SK-N-SH (cell line): ENCODE measurements at regions not wholly inside any gene's neighbourhood (a gene's known extent, or its start where the extent isn't known, plus 50 kb on each side); places are given as distances from the start of the nearest gene placed in this dataset.

Experiments used
- CTCF ChIA-PET: fragments of 300-600, 350-600 bp; formaldehyde crosslinking; extraction: SDS; loops from one replicate; lab custom pipeline; 2021; lab: Yijun Ruan, JAX
- POLR2A ChIA-PET: fragments of 350-600 bp; sonication (Branson Sonifier 250); formaldehyde crosslinking; extraction: SDS; loops from one replicate; lab custom pipeline; 2020; ENCODE audit warnings: antibody characterized with exemption, inconsistent platforms; lab: Yijun Ruan, JAX
- DNase-seq: peaks from one replicate; pipeline ENCODE4 v3.0.0; 2012
- H2AFZ ChIP-seq: fragments of 200-600 bp; sonication (generic); 2 replicates; pipeline ENCODE4 v1.8.1; 2016; ENCODE audit warnings: antibody characterized with exemption, mild to moderate bottlenecking, low read depth
- H3F3A ChIP-seq: fragments of 200-600 bp; sonication (generic); replicated peaks from 2 replicates; pipeline ENCODE3; 2016; ENCODE audit warnings: antibody characterized with exemption, mild to moderate bottlenecking; ENCODE audit not compliant: insufficient read depth
- H3K27ac ChIP-seq, 2 experiments: fragments of 200-500 bp in 1 of 2; fragments of 200-600 bp in 1 of 2; sonication (Bioruptor generic) in 1 of 2; sonication (generic), shearing (Covaris generic) in 1 of 2; 2 replicates each; pipeline versions ENCODE4 v1.5.1 to v1.6.1; 2014 to 2016; ENCODE audit warnings: low read depth in 2 of 2, inconsistent platforms in 1 of 2, low read length in 1 of 2, mild to moderate bottlenecking in 1 of 2, mixed read lengths in 1 of 2
- H3K27me3 ChIP-seq: fragments of 200-600 bp; sonication (generic), shearing (Covaris generic); 2 replicates; pipeline ENCODE4 v1.6.1; 2016; ENCODE audit warnings: mixed run types; ENCODE audit not compliant: insufficient read depth
- H3K36me3 ChIP-seq, 2 experiments: fragments of 200-500 bp in 1 of 2; fragments of 200-600 bp in 1 of 2; sonication (Bioruptor generic) in 1 of 2; sonication (generic) in 1 of 2; replicated peaks in 1 of 2; 2 replicates each; pipeline versions ENCODE3 to v1.5.1; 2014 to 2016; ENCODE audit warnings: low read length in 1 of 2, mild to moderate bottlenecking in 1 of 2; ENCODE audit not compliant: insufficient read depth in 2 of 2, control insufficient read depth in 1 of 2
- H3K4me1 ChIP-seq, 2 experiments: fragments of 200-500 bp in 1 of 2; fragments of 200-600 bp in 1 of 2; sonication (Bioruptor generic) in 1 of 2; sonication (generic), shearing (Covaris generic) in 1 of 2; 2 replicates each; pipeline versions ENCODE4 v1.5.1 to v1.6.1; 2014 to 2016; ENCODE audit warnings: low read depth in 1 of 2, low read length in 1 of 2, mixed run types in 1 of 2; ENCODE audit not compliant: insufficient read depth in 2 of 2, control insufficient read depth in 1 of 2
- H3K4me2 ChIP-seq: fragments of 200-600 bp; sonication (generic), shearing (Covaris generic); 2 replicates; pipeline ENCODE4 v1.6.1; 2017; ENCODE audit warnings: mixed run types
- H3K4me3 ChIP-seq, 2 experiments: fragments of 200-500 bp in 1 of 2; fragments of 200-600 bp in 1 of 2; sonication (Bioruptor generic) in 1 of 2; sonication (generic), shearing (Covaris generic) in 1 of 2; 2 replicates each; pipeline versions ENCODE4 v1.5.1 to v1.8.1; 2014 to 2016; ENCODE audit warnings: low read depth in 2 of 2, inconsistent platforms in 1 of 2, low read length in 1 of 2, mild to moderate bottlenecking in 1 of 2, mixed read lengths in 1 of 2, moderate library complexity in 1 of 2
- H3K79me2 ChIP-seq: fragments of 200-600 bp; sonication (generic); 2 replicates; pipeline ENCODE4 v1.8.1; 2017; ENCODE audit warnings: mild to moderate bottlenecking; ENCODE audit not compliant: insufficient read depth
- H3K9ac ChIP-seq: fragments of 200-600 bp; sonication (generic); 2 replicates; pipeline ENCODE4 v1.6.1; 2017; ENCODE audit warnings: mixed run types
- H3K9me2 ChIP-seq: fragments of 200-600 bp; sonication (generic); 2 replicates; pipeline ENCODE4 v1.6.1; 2017; ENCODE audit warnings: mixed run types
- H3K9me3 ChIP-seq: fragments of 200-600 bp; sonication (generic); 2 replicates; pipeline ENCODE4 v1.6.1; 2017; ENCODE audit warnings: mixed run types, mild to moderate bottlenecking, moderate library complexity
- H4K20me1 ChIP-seq: fragments of 200-600 bp; sonication (generic); 2 replicates; pipeline ENCODE4 v1.6.1; 2017; ENCODE audit warnings: mild to moderate bottlenecking, mixed run types; ENCODE audit not compliant: insufficient read depth
- CHD2 ChIP-seq: fragments of 150-350 bp; IDR thresholded peaks from 2 replicates; pipeline ENCODE4 v1.6.1; 2018; ENCODE audit warnings: low read length; ENCODE audit not compliant: partially characterized antibody
- ELF1 ChIP-seq: IDR thresholded peaks from 2 replicates; pipeline ENCODE4 v1.4.0; 2012
- EP300 ChIP-seq, 2 experiments: IDR thresholded peaks; 2 replicates each; pipeline versions ENCODE4 v1.4.0 to v1.6.1; 2012; ENCODE audit warnings: borderline replicate concordance in 1 of 2, low read depth in 1 of 2, low read length in 1 of 2
- EZH2phosphoT487 ChIP-seq: fragments of 200-600 bp; sonication (generic); IDR thresholded peaks from 2 replicates; pipeline ENCODE4 v1.6.1; 2017; ENCODE audit warnings: low read depth, mixed run types, mild to moderate bottlenecking, antibody characterized with exemption, moderate library complexity, borderline replicate concordance
- GABPA ChIP-seq: IDR thresholded peaks from 2 replicates; pipeline ENCODE4 v1.4.0; 2012; ENCODE audit warnings: low read depth, mild to moderate bottlenecking
- GATA2 ChIP-seq: sonication (generic); formaldehyde crosslinking; IDR thresholded peaks from 2 replicates; pipeline ENCODE4 v1.5.0; 2020; ENCODE audit warnings: mild to moderate bottlenecking, missing genetic modification reagents
- IRF3 ChIP-seq: fragments of 150-350 bp; IDR thresholded peaks from 2 replicates; pipeline ENCODE4 v1.6.1; 2016; ENCODE audit warnings: mild to moderate bottlenecking, low read depth, low read length
- JUND ChIP-seq: IDR thresholded peaks from 2 replicates; pipeline ENCODE4 v1.4.0; 2012
- MAX ChIP-seq: IDR thresholded peaks from 2 replicates; pipeline ENCODE4 v1.4.0; 2012; ENCODE audit warnings: low read depth
- NFIC ChIP-seq: IDR thresholded peaks from 2 replicates; pipeline ENCODE4 v1.4.0; 2012; ENCODE audit warnings: borderline replicate concordance
- PBX3 ChIP-seq: IDR thresholded peaks from 2 replicates; pipeline ENCODE4; 2012
- POLR2AphosphoS5 ChIP-seq: IDR thresholded peaks from 2 replicates; pipeline ENCODE4 v1.6.1; 2012; ENCODE audit warnings: low read depth, low read length
- RFX5 ChIP-seq: IDR thresholded peaks from 2 replicates; pipeline ENCODE4 v1.6.1; 2012; ENCODE audit warnings: mild to moderate bottlenecking, improper control_type of control experiment, low read length
- TAF1 ChIP-seq: IDR thresholded peaks from 2 replicates; pipeline ENCODE4 v1.6.1; 2012; ENCODE audit warnings: low read depth, mild to moderate bottlenecking, low read length, moderate library complexity, borderline replicate concordance
- TCF12 ChIP-seq: IDR thresholded peaks from 2 replicates; pipeline ENCODE4 v1.4.0; 2012
- USF2 ChIP-seq: fragments of 150-350 bp; IDR thresholded peaks from 2 replicates; pipeline ENCODE4 v1.6.1; 2017; ENCODE audit warnings: antibody characterized with exemption, low read length, low read depth, borderline replicate concordance
- ZBTB33 ChIP-seq: IDR thresholded peaks from 2 replicates; pipeline ENCODE4 v1.4.0; 2012; ENCODE audit warnings: low read depth, borderline replicate concordance
- WGBS: methylation state at CpG from one replicate; pipeline ENCODE4 v1.1.6; 2017; ENCODE audit warnings: low lambda C conversion rate; 5-methylcytosine and 5-hydroxymethylcytosine counted together

- 1% methylated on average over 3 of the region's 3 CpGs for WGBS
- TF ChIP-seq CHD2 (no peak), POLR2AphosphoS5 (no peak), EZH2phosphoT487 (no peak), MAX (no peak), GABPA (no peak), TAF1 (no peak), TCF12 (no peak), USF2 (no peak), PBX3 (no peak), EP300 (IDR thresholded peaks at IDR 0.05; ENCODE audit: borderline replicate concordance in 1 of 2, low read depth in 1 of 2, low read length in 1 of 2) (no peak), ELF1 (no peak), RFX5 (no peak), ZBTB33 (no peak), JUND (no peak), NFIC (no peak), IRF3 (no peak), GATA2 (CRISPR knock-in tag) (no peak)
- DNase-seq, result no peak
- H4K20me1 ChIP-seq, result no peaks in the 10 kb centered on the region
- no peak overlapping the region for H3K27ac ChIP-seq
- H3K27me3 ChIP-seq, result no peaks in the 10 kb centered on the region
- H2AFZ ChIP-seq, result no peak overlapping the region
- H3K9ac ChIP-seq, result no peak overlapping the region
- H3F3A ChIP-seq, result no peaks in the 10 kb centered on the region
- H3K36me3 ChIP-seq, result no peaks in the 10 kb centered on the region
- no peaks in the 10 kb centered on the region for H3K4me1 ChIP-seq
- ChIA-PET POLR2A (no interaction called here), CTCF (no interaction called here)
- no peaks in the 10 kb centered on the region for H3K79me2 ChIP-seq
- peaks cover 4% of the 10 kb centered on the region; the same call in 1 of the 2 replicates for H3K9me3 ChIP-seq
- H3K4me3 ChIP-seq, result no peak overlapping the region
- no peak overlapping the region for H3K4me2 ChIP-seq
- no peaks in the 10 kb centered on the region for H3K9me2 ChIP-seq
These were observed 1116.2 kb downstream of the OLFM4 start for GRCh38 chr13:54144828-54145227.
